ENCODE measurements at regions not wholly inside any gene's neighbourhood (a gene's known extent, or its start where the extent isn't known, plus 50 kb on each side); places are given as distances from the start of the nearest gene placed in this dataset.

DNA sequence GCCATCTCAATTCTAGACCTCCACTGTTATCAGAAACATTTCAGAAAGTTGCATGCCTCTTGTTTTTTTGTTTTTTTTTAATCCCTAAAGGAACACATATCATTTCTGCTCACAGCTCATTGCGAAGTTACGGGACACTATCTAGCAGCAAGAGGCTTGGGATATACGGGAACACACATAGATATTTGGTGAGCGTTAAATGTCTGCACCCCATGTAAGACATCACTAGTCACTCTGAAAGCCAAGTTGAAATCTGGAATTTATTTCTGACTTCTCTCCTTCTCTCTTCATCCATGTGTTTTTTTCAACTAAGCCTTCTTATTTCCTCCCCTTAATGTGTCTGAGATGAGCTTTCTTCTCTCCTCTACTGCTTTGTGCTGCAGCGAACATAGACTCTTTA lies 683.7 kb downstream of the PDHA2 start:
- H3K9me3 Mint-ChIP-seq: peaks cover 5% of the 10 kb centered on the region
- H3K27ac Mint-ChIP-seq: no peak overlapping the region
- H3K27me3 Mint-ChIP-seq: no peaks in the 10 kb centered on the region
- no peak for DNase-seq
- no peak overlapping the region for H3K4me3 Mint-ChIP-seq
- CTCF ChIA-PET: no interaction called here
- ATAC-seq: no peak
- intact Hi-C loops (cut with micrococcal nuclease): no loop called here
- H3K36me3 Mint-ChIP-seq (ENCODE audit: low read depth): no peaks in the 10 kb centered on the region
- H3K4me1 Mint-ChIP-seq (ENCODE audit: low read depth): no peaks in the 10 kb centered on the region
- TF ChIP-seq, protein P1, sequence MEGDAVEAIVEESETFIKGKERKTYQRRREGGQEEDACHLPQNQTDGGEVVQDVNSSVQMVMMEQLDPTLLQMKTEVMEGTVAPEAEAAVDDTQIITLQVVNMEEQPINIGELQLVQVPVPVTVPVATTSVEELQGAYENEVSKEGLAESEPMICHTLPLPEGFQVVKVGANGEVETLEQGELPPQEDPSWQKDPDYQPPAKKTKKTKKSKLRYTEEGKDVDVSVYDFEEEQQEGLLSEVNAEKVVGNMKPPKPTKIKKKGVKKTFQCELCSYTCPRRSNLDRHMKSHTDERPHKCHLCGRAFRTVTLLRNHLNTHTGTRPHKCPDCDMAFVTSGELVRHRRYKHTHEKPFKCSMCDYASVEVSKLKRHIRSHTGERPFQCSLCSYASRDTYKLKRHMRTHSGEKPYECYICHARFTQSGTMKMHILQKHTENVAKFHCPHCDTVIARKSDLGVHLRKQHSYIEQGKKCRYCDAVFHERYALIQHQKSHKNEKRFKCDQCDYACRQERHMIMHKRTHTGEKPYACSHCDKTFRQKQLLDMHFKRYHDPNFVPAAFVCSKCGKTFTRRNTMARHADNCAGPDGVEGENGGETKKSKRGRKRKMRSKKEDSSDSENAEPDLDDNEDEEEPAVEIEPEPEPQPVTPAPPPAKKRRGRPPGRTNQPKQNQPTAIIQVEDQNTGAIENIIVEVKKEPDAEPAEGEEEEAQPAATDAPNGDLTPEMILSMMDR (IDR thresholded peaks at IDR 0.05): no peak
- POLR2A ChIA-PET: no interaction called here

DNA sequence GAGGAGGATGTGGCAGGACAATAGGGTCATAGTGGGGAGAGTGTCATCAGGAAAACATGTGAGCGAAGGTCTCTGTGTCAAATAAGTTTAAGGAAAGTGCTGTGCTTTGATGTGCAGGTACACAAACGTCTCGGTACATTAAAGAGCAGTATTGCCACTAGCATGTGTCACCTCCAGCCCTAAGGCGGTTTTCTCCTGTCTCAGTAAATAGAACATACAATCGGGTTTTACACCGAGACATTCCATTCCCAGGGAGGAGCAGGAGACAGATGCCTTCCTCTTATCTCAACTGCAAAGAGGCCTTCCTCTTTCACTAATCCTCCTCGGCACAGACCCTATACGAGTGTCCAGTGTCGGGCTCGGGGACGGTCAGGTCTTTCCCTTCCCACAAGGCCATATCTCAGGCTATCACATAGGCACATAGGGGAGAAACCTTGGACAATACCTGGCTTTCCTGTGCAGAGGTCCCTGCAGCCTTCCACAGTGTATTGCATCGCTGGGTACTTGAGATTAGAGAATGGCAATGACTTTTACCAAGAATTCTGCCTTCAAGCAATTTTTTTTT lies 684.5 kb downstream of the PDHA2 start:
- ChIA-PET CTCF (no interaction called here), POLR2A (no interaction called here)
- Mint-ChIP-seq H3K4me3 (no peak overlapping the region), H3K27ac (no peak overlapping the region), H3K27me3 (no peaks in the 10 kb centered on the region), H3K9me3 (peaks cover 6% of the 10 kb centered on the region), H3K4me1 (ENCODE audit: low read depth) (no peaks in the 10 kb centered on the region), H3K36me3 (ENCODE audit: low read depth) (no peaks in the 10 kb centered on the region)
- ATAC-seq: no peak
- intact Hi-C loops (cut with micrococcal nuclease): no loop called here
- no peak for DNase-seq
- TF ChIP-seq, protein P1 (IDR thresholded peaks at IDR 0.05): no peak

DNA sequence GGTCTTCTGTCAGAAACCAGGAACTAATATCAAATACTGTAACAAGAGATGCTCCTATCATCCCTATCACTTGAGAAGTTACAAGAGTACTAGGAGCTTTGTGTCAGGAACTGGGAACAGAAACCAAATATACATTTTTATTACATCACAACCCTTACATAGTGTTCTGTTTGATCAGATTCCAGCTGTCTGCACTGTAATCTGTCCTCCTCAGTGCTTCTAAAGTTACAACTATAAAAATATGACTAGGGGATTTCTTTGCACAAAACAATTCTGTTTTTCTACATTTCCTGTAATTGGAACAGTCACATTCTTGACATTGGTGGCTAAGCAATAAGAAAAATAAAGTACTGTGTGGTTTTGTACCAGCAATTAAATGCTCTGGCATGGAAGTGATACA lies 686.0 kb downstream of the PDHA2 start:
- ATAC-seq (no peak), DNase-seq (no peak)
- intact Hi-C loops (cut with micrococcal nuclease): no loop called here
- H3K27me3 Mint-ChIP-seq: no peaks in the 10 kb centered on the region
- CTCF ChIA-PET: no interaction called here
- no peaks in the 10 kb centered on the region for H3K4me1 Mint-ChIP-seq (ENCODE audit: low read depth)
- POLR2A ChIA-PET: no interaction called here
- peaks cover 7% of the 10 kb centered on the region for H3K9me3 Mint-ChIP-seq
- H3K36me3 Mint-ChIP-seq (ENCODE audit: low read depth): no peaks in the 10 kb centered on the region
- H3K27ac Mint-ChIP-seq: no peak overlapping the region
- H3K4me3 Mint-ChIP-seq: no peak overlapping the region
- TF ChIP-seq, protein P1 (IDR thresholded peaks at IDR 0.05): no peak

DNA sequence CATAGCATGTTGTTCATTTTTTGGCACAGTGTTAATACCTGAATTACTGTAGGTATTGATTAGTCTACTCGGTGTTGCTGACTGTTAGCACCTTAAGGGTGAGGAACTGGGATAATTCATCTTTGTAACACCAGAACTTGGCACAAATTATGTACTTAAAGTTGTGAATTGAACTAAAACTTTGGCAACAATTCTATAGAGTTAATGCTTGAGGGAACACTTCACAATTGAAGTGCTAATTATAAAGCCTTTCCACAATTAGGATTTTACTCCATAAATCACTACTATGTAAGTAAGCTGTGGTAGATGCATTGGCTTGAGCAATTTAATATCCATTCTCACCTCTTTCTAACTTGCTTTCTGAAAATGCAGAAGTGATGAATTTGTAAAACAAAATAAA lies 686.7 kb downstream of the PDHA2 start:
- no peaks in the 10 kb centered on the region for H3K27me3 Mint-ChIP-seq
- TF ChIP-seq, protein P1 (IDR thresholded peaks at IDR 0.05): no peak
- intact Hi-C loops (cut with micrococcal nuclease): no loop called here
- no peak overlapping the region for H3K4me3 Mint-ChIP-seq
- ATAC-seq: no peak
- ChIA-PET CTCF (no interaction called here), POLR2A (no interaction called here)
- H3K4me1 Mint-ChIP-seq (ENCODE audit: low read depth): no peaks in the 10 kb centered on the region
- no peak for DNase-seq
- no peaks in the 10 kb centered on the region for H3K36me3 Mint-ChIP-seq (ENCODE audit: low read depth)
- no peak overlapping the region for H3K27ac Mint-ChIP-seq
- peaks cover 7% of the 10 kb centered on the region for H3K9me3 Mint-ChIP-seq

DNA sequence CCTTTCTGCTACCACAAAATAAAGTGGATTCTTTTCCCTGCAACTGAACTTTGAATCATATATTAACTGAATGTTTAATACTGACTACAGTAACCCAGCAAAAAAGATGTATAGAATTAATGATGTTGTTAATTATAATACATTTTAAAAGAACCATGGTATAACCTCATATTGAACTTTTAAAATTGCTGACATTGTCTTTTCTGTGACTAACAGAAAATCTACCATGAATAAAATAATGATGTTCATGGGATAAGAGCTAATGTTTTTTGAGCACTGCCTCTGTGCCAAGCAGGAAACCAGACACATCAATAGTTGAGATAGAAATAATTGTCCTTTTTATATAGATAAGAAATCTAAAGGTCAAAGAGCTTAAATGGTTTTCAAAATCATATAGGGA lies 691.9 kb downstream of the PDHA2 start:
- Mint-ChIP-seq H3K4me3 (no peak overlapping the region), H3K36me3 (ENCODE audit: low read depth) (no peaks in the 10 kb centered on the region), H3K4me1 (ENCODE audit: low read depth) (no peaks in the 10 kb centered on the region), H3K9me3 (peaks cover 4% of the 10 kb centered on the region), H3K27ac (no peak overlapping the region), H3K27me3 (no peaks in the 10 kb centered on the region)
- TF ChIP-seq, protein P1 (IDR thresholded peaks at IDR 0.05): no peak
- ATAC-seq (no peak), DNase-seq (no peak)
- intact Hi-C loops (cut with micrococcal nuclease): no loop called here
- ChIA-PET POLR2A (no interaction called here), CTCF (no interaction called here)
